ENCODE measurements at regions not wholly inside any gene's neighbourhood (a gene's known extent, or its start where the extent isn't known, plus 50 kb on each side); places are given as distances from the start of the nearest gene placed in this dataset.
"Not testable (repeated sequence)": the region's sequence is repeated elsewhere in the genome, so short reads cannot be mapped to it uniquely, and the experiment has no call there.

DNA sequence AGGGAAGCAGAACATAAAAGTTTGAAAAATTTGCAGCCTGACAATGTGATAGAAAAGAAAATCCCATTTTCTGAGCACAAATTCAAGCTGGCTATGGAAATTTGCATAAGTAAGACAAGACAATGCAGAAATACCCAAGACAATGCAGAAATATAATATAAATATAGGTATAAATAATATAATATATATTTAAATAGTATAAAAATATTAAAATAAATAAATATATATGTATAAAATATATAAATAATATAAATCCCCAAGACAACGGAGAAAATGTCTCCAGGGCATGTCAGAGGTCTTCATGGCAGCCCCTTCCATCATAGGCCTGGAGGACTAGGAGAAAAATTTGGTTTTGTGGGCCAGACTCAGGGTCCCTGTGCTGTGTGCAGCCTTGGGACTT, 125.0 kb upstream of the AADAT start:
- Histone ChIP-seq H3K27ac (ENCODE audit: low read depth, low read length) (no peak overlapping the region), H3K9me3 (ENCODE audit: control insufficient read depth, insufficient read depth, low read length) (peaks cover 10% of the 10 kb centered on the region), H3K4me3 (ENCODE audit: low read depth, low read length) (no peak overlapping the region), H3K27me3 (ENCODE audit: control insufficient read depth, insufficient read depth, low read length) (no peaks in the 10 kb centered on the region)
- ChIA-PET POLR2A (no interaction called here), CTCF (no interaction called here)
- DNase-seq (ENCODE audit: low read depth, low spot score), result no peak
- TF ChIP-seq, protein P1, sequence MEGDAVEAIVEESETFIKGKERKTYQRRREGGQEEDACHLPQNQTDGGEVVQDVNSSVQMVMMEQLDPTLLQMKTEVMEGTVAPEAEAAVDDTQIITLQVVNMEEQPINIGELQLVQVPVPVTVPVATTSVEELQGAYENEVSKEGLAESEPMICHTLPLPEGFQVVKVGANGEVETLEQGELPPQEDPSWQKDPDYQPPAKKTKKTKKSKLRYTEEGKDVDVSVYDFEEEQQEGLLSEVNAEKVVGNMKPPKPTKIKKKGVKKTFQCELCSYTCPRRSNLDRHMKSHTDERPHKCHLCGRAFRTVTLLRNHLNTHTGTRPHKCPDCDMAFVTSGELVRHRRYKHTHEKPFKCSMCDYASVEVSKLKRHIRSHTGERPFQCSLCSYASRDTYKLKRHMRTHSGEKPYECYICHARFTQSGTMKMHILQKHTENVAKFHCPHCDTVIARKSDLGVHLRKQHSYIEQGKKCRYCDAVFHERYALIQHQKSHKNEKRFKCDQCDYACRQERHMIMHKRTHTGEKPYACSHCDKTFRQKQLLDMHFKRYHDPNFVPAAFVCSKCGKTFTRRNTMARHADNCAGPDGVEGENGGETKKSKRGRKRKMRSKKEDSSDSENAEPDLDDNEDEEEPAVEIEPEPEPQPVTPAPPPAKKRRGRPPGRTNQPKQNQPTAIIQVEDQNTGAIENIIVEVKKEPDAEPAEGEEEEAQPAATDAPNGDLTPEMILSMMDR (IDR thresholded peaks at IDR 0.05; ENCODE audit: low read depth, low read length), result no peak

DNA sequence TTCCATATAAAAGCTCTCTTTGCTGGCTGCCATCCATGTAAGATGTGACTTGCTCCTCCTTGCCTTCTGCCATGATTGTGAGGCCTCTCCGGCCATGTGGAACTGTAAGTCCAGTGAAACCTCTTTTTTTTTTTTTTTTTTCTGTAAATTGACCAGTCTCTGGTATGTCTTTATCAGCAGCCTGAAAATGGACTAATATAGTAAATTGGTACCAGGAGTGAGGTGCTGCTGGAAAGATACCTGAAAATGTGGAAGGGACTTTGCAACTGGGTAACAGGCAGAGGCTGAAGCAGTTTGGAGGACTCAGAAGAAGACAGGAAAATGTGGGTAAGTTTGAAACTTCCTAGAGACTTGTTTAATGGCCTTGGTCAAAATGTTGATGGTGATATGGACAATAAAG, 124.3 kb upstream of the AADAT start:
- no peak overlapping the region for H3K27ac ChIP-seq (ENCODE audit: low read depth, low read length)
- TF ChIP-seq, protein P1 (IDR thresholded peaks at IDR 0.05; ENCODE audit: low read depth, low read length), result no peak
- peaks cover 10% of the 10 kb centered on the region for H3K9me3 ChIP-seq (ENCODE audit: control insufficient read depth, insufficient read depth, low read length)
- CTCF ChIA-PET, result no interaction called here
- no peaks in the 10 kb centered on the region for H3K27me3 ChIP-seq (ENCODE audit: control insufficient read depth, insufficient read depth, low read length)
- no peak for DNase-seq (ENCODE audit: low read depth, low spot score)
- POLR2A ChIA-PET, result no interaction called here
- no peak overlapping the region for H3K4me3 ChIP-seq (ENCODE audit: low read depth, low read length)

DNA sequence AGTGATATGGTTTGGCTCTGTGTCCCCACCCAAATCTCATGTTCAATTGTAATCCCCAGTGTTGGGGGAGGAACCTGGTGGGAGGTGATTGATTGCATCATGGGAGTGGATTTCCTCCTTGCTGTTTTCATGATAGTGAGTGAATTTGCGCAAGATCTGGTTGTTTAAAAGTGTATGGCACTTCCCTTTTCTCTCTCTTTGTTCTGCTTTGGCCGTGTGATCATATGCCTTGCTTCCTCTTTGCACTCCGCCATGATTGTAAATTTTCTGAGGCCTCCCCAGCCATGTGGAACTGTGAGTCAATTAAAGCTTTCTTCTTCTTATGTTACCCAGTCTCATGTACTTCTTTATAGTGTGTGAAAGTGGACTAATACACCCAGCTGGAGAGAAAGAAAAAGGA, 113.0 kb upstream of the AADAT start:
- no peak overlapping the region for H3K4me3 ChIP-seq (ENCODE audit: low read depth, low read length)
- CTCF ChIA-PET, result no interaction called here
- no peak for DNase-seq (ENCODE audit: low read depth, low spot score)
- H3K27me3 ChIP-seq (ENCODE audit: control insufficient read depth, insufficient read depth, low read length), result no peaks in the 10 kb centered on the region
- H3K9me3 ChIP-seq (ENCODE audit: control insufficient read depth, insufficient read depth, low read length), result peaks cover 11% of the 10 kb centered on the region; the same call in 1 of the 2 replicates
- POLR2A ChIA-PET, result no interaction called here
- H3K27ac ChIP-seq (ENCODE audit: low read depth, low read length), result no peak overlapping the region
- TF ChIP-seq, protein P1 (IDR thresholded peaks at IDR 0.05; ENCODE audit: low read depth, low read length), result no peak

DNA sequence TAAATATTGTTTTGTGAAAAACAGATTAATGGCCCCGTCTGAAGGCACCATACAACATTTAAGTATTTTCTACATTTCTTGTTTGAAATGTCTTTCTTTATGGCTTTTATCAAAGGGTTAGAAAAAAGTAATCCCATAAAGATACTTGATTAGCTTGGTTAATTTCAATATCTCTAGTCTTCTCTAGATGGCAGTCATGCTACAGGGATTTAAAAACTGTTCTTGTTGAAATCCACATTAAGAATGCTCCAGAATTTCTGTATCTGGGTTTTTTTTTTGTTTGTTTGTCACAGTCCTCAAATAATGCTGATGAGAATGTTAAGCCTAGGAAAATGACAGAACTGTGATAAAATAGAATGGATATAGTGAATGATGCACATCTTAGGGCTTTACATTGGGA, 109.0 kb upstream of the AADAT start:
- CTCF ChIA-PET, result no interaction called here
- no peak for DNase-seq (ENCODE audit: low read depth, low spot score)
- POLR2A ChIA-PET, result no interaction called here
- TF ChIP-seq, protein P1 (IDR thresholded peaks at IDR 0.05; ENCODE audit: low read depth, low read length), result no peak
- Histone ChIP-seq H3K27ac (ENCODE audit: low read depth, low read length) (no peak overlapping the region), H3K4me3 (ENCODE audit: low read depth, low read length) (no peak overlapping the region), H3K27me3 (ENCODE audit: control insufficient read depth, insufficient read depth, low read length) (no peaks in the 10 kb centered on the region), H3K9me3 (ENCODE audit: control insufficient read depth, insufficient read depth, low read length) (peaks cover 4% of the 10 kb centered on the region)

DNA sequence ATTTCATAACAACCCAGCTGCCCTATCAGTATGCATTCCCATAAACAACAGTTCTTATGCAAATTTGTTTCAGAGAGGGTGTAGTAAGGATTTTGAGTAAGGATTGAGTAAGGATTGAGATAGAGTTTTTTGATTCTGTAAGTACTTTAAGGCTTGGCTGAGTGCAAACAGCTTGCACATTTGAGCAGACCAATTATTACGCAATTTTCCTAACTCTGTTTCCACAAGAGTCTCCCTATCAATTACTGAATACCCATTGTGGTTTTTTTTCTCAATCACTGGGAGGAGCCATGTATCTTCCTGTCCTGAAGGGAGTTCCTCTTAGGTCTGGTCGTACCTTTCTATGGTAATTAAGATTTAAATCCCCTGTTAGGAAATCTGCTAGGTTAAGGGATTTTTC, 105.0 kb upstream of the AADAT start:
- CTCF ChIA-PET; H3K27me3 ChIP-seq (ENCODE audit: control insufficient read depth, insufficient read depth, low read length); H3K9me3 ChIP-seq (ENCODE audit: control insufficient read depth, insufficient read depth, low read length); POLR2A ChIA-PET; H3K4me3 ChIP-seq (ENCODE audit: low read depth, low read length); H3K27ac ChIP-seq (ENCODE audit: low read depth, low read length); DNase-seq (ENCODE audit: low read depth, low spot score): not testable (repeated sequence)

DNA sequence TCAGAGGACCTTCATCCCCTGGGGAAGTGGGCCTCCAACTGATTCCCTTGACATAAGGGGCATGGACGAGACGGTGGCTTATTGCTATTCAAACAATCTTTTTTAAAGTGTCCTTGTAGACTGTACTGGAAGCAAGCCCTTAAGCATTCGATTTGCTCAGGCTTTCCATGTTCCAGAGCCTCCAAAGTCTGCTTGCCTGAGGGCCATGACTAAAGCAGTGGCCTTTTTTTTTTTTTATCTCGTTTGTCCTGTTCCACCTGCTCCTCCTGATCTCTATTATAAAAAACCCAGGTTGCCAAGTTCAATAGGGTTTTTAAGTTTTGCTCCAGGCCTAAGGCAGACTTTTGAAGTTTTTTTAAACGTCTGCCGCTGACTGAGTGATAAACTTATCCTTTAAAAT, 103.7 kb upstream of the AADAT start:
- TF ChIP-seq, protein P1 (IDR thresholded peaks at IDR 0.05; ENCODE audit: low read depth, low read length), result no peak
- ChIA-PET POLR2A (no interaction called here), CTCF (no interaction called here)

More for the DNA sequence above, 103.7 kb upstream of the AADAT start:
- no peaks in the 10 kb centered on the region for H3K27me3 ChIP-seq (ENCODE audit: control insufficient read depth, insufficient read depth, low read length)
- H3K9me3 ChIP-seq (ENCODE audit: control insufficient read depth, insufficient read depth, low read length), result peaks cover 10% of the 10 kb centered on the region
- no peak overlapping the region for H3K27ac ChIP-seq (ENCODE audit: low read depth, low read length)
- no peak for DNase-seq (ENCODE audit: low read depth, low spot score)
- H3K4me3 ChIP-seq (ENCODE audit: low read depth, low read length), result no peak overlapping the region
